ENCODE measurements at regions not wholly inside any gene's neighbourhood (a gene's known extent, or its start where the extent isn't known, plus 50 kb on each side); places are given as distances from the start of the nearest gene placed in this dataset.

DNA sequence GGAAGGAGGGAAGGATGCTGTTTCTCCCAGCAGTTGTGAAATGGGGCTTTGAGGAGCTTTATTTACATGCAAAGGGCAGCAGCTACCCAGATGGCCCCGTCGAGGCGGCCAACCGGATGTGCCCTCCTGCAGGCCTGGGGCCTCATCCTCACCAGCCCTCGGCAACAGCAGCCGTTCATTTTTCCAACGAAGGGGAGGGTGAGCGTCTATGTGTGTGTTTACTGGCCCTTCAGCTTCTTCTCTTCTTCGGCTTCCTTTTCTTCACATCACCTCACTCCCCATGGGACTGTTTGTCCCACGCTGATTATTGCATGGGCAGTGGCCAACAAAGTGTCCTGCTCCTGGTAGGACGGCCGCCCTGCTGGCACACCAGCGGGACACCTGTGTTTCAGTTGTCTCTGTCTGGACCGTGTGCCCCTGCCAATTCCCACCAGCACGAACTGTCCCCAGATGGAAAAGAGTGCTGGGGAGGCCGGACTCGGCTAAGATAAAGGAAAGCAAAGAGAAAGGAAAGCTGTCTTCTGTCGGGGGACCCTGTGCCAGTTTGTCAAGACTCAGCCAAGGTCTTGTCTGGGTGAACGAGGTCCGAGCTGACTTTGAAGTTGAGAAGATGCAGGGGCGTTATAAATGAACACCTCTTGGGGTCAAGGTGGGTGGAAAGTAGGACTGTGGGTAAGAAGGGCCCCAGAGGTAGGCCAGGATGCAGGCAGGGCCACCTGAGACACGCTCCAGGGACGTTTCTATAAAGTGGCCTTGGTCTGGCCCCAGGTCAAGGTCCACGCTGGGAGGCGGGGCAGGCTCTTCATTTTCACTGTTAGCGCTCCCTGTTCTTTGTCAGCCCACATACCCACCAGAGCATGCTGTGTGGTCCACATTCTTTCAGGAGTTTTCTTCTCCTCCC is 57.0 kb downstream of the FAM50B start:
- Histone ChIP-seq H3K36me3 (ENCODE audit: insufficient read depth, low read length) (no peaks in the 10 kb centered on the region), H3K27me3 (ENCODE audit: insufficient read depth, low read length, poor library complexity, severe bottlenecking) (no peaks in the 10 kb centered on the region), H3K79me2 (ENCODE audit: insufficient read depth, low read length) (no peaks in the 10 kb centered on the region), H3F3A (ENCODE audit: low read depth) (no peaks in the 10 kb centered on the region), H3K9me2 (replicated peaks; ENCODE audit: low read depth, low read length) (no peaks in the 10 kb centered on the region), H4K20me1 (ENCODE audit: insufficient read depth, low read length, poor library complexity, severe bottlenecking) (no peaks in the 10 kb centered on the region), H3K9me3 (ENCODE audit: insufficient read depth, low read depth, low read length) (no peaks in the 10 kb centered on the region), H2AFZ (ENCODE audit: low read length) (no peak overlapping the region), H3K4me3 (ENCODE audit: low read length, poor library complexity, severe bottlenecking) (no peak overlapping the region), H3K9ac (ENCODE audit: low read depth, low read length, poor library complexity, severe bottlenecking) (no peak overlapping the region), H3K4me2 (ENCODE audit: low read depth, low read length, poor library complexity, severe bottlenecking) (no peak overlapping the region), H3K4me1 (ENCODE audit: insufficient read depth, low read length, poor library complexity, severe bottlenecking) (no peaks in the 10 kb centered on the region)
- TF ChIP-seq, protein P1, sequence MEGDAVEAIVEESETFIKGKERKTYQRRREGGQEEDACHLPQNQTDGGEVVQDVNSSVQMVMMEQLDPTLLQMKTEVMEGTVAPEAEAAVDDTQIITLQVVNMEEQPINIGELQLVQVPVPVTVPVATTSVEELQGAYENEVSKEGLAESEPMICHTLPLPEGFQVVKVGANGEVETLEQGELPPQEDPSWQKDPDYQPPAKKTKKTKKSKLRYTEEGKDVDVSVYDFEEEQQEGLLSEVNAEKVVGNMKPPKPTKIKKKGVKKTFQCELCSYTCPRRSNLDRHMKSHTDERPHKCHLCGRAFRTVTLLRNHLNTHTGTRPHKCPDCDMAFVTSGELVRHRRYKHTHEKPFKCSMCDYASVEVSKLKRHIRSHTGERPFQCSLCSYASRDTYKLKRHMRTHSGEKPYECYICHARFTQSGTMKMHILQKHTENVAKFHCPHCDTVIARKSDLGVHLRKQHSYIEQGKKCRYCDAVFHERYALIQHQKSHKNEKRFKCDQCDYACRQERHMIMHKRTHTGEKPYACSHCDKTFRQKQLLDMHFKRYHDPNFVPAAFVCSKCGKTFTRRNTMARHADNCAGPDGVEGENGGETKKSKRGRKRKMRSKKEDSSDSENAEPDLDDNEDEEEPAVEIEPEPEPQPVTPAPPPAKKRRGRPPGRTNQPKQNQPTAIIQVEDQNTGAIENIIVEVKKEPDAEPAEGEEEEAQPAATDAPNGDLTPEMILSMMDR (conservative IDR thresholded peaks at IDR 0.05; ENCODE audit: low read length): no peak

DNA sequence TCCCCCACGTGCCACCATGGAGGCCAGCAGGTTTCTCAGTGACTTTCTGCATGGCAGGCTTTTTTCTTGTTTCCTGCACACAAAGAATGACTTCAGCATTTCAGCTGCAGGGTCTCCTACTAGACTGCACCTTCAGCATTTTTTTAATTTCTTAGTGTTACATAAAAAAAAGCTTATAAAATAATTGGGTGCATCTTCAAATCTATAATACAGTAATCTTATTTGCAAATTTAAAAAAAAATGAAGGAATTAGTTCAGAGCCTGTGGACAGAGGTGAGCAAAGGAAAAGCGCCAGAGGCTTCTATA is 57.6 kb downstream of the FAM50B start:
- Histone ChIP-seq H3K4me3 (ENCODE audit: low read length, poor library complexity, severe bottlenecking) (no peak overlapping the region), H3K4me2 (ENCODE audit: low read depth, low read length, poor library complexity, severe bottlenecking) (no peak overlapping the region), H4K20me1 (ENCODE audit: insufficient read depth, low read length, poor library complexity, severe bottlenecking) (no peaks in the 10 kb centered on the region), H2AFZ (ENCODE audit: low read length) (no peak overlapping the region), H3K36me3 (ENCODE audit: insufficient read depth, low read length) (no peaks in the 10 kb centered on the region), H3K4me1 (ENCODE audit: insufficient read depth, low read length, poor library complexity, severe bottlenecking) (no peaks in the 10 kb centered on the region), H3K27me3 (ENCODE audit: insufficient read depth, low read length, poor library complexity, severe bottlenecking) (no peaks in the 10 kb centered on the region), H3K9ac (ENCODE audit: low read depth, low read length, poor library complexity, severe bottlenecking) (no peak overlapping the region), H3K79me2 (ENCODE audit: insufficient read depth, low read length) (no peaks in the 10 kb centered on the region), H3K9me3 (ENCODE audit: insufficient read depth, low read depth, low read length) (no peaks in the 10 kb centered on the region), H3F3A (ENCODE audit: low read depth) (no peaks in the 10 kb centered on the region), H3K9me2 (replicated peaks; ENCODE audit: low read depth, low read length) (no peaks in the 10 kb centered on the region)
- TF ChIP-seq, protein P1 (conservative IDR thresholded peaks at IDR 0.05; ENCODE audit: low read length): no peak
- no peak for TF ChIP-seq EZH2phosphoT487 (IDR thresholded peaks at IDR 0.05; ENCODE audit: borderline replicate concordance)

DNA sequence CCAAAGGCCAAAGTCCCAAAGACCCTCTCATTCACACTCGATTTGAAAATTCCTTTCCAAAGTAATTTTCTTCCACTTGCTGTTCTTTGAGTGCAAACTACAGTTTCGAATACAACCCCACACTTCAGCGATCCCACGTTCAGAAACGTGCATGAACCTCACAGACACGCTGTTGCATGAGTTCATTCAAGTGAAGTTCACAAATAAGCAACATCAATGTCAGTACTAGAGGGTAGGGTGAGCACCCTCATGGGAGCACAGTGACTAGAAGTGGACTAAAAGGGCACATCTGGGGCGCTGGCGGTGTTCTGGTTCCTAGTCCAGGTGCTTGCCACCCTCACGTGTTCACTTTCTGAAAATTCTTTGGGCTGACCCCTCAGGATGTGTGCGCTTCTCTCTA is 59.0 kb downstream of the FAM50B start:
- H3F3A ChIP-seq (ENCODE audit: low read depth): no peaks in the 10 kb centered on the region
- H3K9ac ChIP-seq (ENCODE audit: low read depth, low read length, poor library complexity, severe bottlenecking): no peak overlapping the region
- no peak overlapping the region for H2AFZ ChIP-seq (ENCODE audit: low read length)
- H4K20me1 ChIP-seq (ENCODE audit: insufficient read depth, low read length, poor library complexity, severe bottlenecking): no peaks in the 10 kb centered on the region
- H3K36me3 ChIP-seq (ENCODE audit: insufficient read depth, low read length): no peaks in the 10 kb centered on the region
- no peaks in the 10 kb centered on the region for H3K9me2 ChIP-seq (replicated peaks; ENCODE audit: low read depth, low read length)
- H3K4me2 ChIP-seq (ENCODE audit: low read depth, low read length, poor library complexity, severe bottlenecking): no peak overlapping the region
- no peak overlapping the region for H3K4me3 ChIP-seq (ENCODE audit: low read length, poor library complexity, severe bottlenecking)
- TF ChIP-seq EZH2phosphoT487 (IDR thresholded peaks at IDR 0.05; ENCODE audit: borderline replicate concordance): no peak
- TF ChIP-seq, protein P1 (conservative IDR thresholded peaks at IDR 0.05; ENCODE audit: low read length): no peak
- H3K27me3 ChIP-seq (ENCODE audit: insufficient read depth, low read length, poor library complexity, severe bottlenecking): no peaks in the 10 kb centered on the region
- H3K79me2 ChIP-seq (ENCODE audit: insufficient read depth, low read length): no peaks in the 10 kb centered on the region
- H3K4me1 ChIP-seq (ENCODE audit: insufficient read depth, low read length, poor library complexity, severe bottlenecking): no peaks in the 10 kb centered on the region
- no peaks in the 10 kb centered on the region for H3K9me3 ChIP-seq (ENCODE audit: insufficient read depth, low read depth, low read length)
